ENCODE measurements at regions not wholly inside any gene's neighbourhood (a gene's known extent, or its start where the extent isn't known, plus 50 kb on each side); places are given as distances from the start of the nearest gene placed in this dataset.

DNA sequence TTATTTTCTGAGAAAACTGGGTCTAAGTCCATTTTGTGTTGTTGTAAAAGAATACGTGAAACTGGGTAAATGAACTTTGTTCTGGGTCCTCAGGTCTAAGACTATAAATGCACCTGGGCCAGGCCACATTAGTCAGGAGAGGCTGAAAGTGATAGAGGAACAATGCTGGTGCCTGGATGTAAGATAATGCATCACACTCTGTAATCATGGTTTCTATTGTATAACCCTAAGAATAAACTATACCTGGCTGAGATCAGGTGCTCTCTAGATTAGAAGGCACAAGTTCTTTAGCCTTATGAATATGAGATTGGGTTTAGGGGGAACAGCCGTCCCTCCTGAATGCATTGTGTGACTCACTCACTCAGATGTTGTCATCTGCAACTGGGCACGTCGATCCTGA lies 675.5 kb downstream of the HTR1A start:
- FAIRE-seq (no peak), DNase-seq (ENCODE audit: insufficient read length, low spot score) (no peak)
- no peak for TF ChIP-seq POLR2A (IDR thresholded peaks at IDR 0.05; ENCODE audit: low read depth, low read length)

DNA sequence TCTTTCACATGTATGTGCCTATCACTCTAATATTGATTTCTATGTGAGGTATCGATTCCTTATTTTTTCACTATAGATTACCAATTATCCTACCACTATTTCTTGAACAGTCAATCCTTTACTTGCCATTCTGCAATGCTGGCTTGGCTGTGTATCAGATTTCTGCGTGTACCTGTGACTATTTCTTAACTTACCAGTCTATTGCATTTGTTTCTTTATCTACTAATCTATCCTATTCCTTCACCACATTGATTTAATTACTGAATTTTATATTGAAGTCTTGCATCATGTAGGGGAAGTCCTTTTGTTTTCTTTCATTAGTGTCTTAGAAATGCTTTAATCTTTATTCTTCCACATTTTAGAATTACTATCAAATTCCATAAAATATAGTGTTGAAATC lies 684.8 kb downstream of the LRRC70 start:
- TF ChIP-seq POLR2A (IDR thresholded peaks at IDR 0.05; ENCODE audit: low read depth, low read length): no peak
- DNase-seq (ENCODE audit: insufficient read length, low spot score) (no peak), FAIRE-seq (no peak)

- no peak for TF ChIP-seq POLR2A (IDR thresholded peaks at IDR 0.05; ENCODE audit: low read depth, low read length)
These were observed 683.8 kb downstream of the LRRC70 start for GRCh38 chr5:63262185-63262981.

GRCh38 chr5:63261695-63262094 lies 683.1 kb downstream of the LRRC70 start:
- no peak for TF ChIP-seq POLR2A (IDR thresholded peaks at IDR 0.05; ENCODE audit: low read depth, low read length)
- no peak for DNase-seq (ENCODE audit: insufficient read length, low spot score)
- no peak for FAIRE-seq

More at GRCh38 chr5:63262185-63262981, 683.8 kb downstream of the LRRC70 start:
- DNase-seq (ENCODE audit: insufficient read length, low spot score) (no peak), FAIRE-seq (no peak)

- no peak for DNase-seq (ENCODE audit: insufficient read length, low spot score)
- FAIRE-seq: no peak
- TF ChIP-seq POLR2A (IDR thresholded peaks at IDR 0.05; ENCODE audit: low read depth, low read length): no peak
These were observed 677.0 kb downstream of the LRRC70 start for GRCh38 chr5:63255594-63255993.

- no peak for DNase-seq (ENCODE audit: insufficient read length, low spot score)
- no peak for TF ChIP-seq POLR2A (IDR thresholded peaks at IDR 0.05; ENCODE audit: low read depth, low read length)
- no peak for FAIRE-seq
These were observed 672.3 kb downstream of the LRRC70 start for GRCh38 chr5:63250939-63251338.

DNA sequence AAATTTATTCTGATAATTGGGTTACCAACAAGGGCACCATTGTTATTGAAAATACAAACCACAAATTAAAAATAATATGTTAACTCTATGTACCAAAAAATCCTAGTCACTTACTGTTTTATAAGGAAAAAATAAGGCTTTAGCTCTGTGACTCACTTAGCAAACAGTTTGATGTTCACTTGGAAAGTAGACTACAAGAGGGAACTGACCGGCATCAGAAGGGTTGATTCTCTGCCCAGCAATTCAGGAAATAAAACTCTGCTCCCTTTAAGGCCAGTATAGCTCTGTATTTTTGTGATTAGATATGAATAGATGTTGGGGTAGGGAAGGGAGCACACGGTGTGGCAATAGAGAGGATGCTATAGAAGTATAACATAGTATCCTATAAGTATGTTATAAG lies 671.3 kb downstream of the LRRC70 start:
- FAIRE-seq: no peak
- no peak for DNase-seq (ENCODE audit: insufficient read length, low spot score)
- no peak for TF ChIP-seq POLR2A (IDR thresholded peaks at IDR 0.05; ENCODE audit: low read depth, low read length)

DNA sequence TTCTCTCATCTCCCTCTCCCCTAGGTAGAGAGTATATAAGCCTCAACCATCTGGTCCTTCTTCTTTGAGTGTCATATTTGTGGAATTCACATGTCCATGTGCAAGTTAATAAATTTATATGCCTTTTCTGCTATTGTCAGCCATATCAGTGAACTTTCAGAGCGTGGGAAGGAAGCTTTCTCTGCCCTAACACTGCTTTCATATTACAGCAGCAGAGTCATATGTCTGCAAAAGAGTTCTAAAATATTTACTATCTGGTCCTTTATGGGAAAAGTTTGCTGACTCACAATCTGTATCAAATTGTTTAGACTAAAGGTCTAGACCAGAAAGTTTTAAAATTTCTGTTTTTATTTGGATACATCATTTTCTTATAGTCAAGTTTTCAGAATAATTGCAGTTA lies 669.0 kb downstream of the LRRC70 start:
- no peak for DNase-seq (ENCODE audit: insufficient read length, low spot score)
- no peak for TF ChIP-seq POLR2A (IDR thresholded peaks at IDR 0.05; ENCODE audit: low read depth, low read length)
- no peak for FAIRE-seq

- no peak for TF ChIP-seq POLR2A (IDR thresholded peaks at IDR 0.05; ENCODE audit: low read depth, low read length)
- DNase-seq (ENCODE audit: insufficient read length, low spot score) (no peak), FAIRE-seq (no peak)
These were observed 666.7 kb downstream of the LRRC70 start for GRCh38 chr5:63245271-63245670.

DNA sequence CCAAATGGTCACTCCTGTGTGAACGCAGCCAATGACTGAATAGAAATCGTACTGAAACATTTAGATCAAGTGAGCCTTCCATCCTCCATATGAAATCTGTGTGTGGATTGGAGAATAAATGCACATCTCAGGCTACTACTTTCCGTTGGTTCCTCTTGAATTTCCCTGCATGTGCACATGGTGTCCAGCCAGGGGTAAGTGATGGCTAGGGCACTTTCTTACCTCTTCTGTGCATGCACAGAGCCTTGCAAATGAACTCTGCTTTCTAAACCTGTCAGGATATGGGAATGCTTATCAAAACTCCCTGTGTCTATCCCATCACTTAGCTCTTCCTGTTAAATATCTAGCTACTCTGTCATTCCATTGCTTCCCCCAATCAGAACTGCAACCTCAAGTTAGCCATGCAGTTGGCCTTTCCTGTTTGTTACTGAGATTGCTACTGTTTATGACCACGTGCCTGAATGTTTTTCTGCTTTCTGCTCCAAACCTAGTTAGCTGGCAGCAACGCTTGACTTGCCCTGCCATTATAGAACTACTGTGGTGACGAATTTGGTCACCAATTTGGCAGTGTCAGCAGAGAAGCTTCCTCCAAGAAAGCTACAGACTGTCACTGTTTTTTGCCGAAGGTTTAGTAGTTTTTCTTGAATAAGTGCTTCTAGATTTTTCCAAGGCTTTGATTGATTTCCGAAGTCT lies 661.6 kb downstream of the LRRC70 start:
- DNase-seq (ENCODE audit: insufficient read length, low spot score) (no peak), FAIRE-seq (no peak)

DNA sequence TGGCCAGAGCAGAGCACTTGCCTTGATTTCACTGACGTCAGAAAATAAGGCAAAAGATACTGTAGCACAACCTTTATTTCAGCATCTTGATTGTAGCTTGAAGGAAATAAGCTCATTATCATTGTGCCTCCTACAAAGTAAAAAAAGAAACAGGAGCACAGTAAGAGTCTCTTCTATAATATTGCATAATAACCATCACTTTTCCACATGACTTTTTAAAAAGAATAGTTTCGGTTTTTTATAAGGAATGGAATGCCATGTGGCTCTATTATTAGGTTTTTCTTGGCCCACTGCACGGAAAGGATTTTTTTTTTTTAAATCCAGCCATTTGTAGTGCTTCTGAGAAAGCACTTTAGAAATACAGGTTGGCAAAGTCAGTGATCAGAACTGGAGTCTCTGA lies 655.3 kb downstream of the LRRC70 start:
- no peak for FAIRE-seq

More for the DNA sequence above, 661.6 kb downstream of the LRRC70 start:
- no peak for TF ChIP-seq POLR2A (IDR thresholded peaks at IDR 0.05; ENCODE audit: low read depth, low read length)

GRCh38 chr5:63233361-63233760 lies 654.7 kb downstream of the LRRC70 start:
- FAIRE-seq (no peak), DNase-seq (ENCODE audit: insufficient read length, low spot score) (no peak)
- no peak for TF ChIP-seq POLR2A (IDR thresholded peaks at IDR 0.05; ENCODE audit: low read depth, low read length)

More for the DNA sequence above, 655.3 kb downstream of the LRRC70 start:
- DNase-seq (ENCODE audit: insufficient read length, low spot score): no peak
- TF ChIP-seq POLR2A (IDR thresholded peaks at IDR 0.05; ENCODE audit: low read depth, low read length): no peak

DNA sequence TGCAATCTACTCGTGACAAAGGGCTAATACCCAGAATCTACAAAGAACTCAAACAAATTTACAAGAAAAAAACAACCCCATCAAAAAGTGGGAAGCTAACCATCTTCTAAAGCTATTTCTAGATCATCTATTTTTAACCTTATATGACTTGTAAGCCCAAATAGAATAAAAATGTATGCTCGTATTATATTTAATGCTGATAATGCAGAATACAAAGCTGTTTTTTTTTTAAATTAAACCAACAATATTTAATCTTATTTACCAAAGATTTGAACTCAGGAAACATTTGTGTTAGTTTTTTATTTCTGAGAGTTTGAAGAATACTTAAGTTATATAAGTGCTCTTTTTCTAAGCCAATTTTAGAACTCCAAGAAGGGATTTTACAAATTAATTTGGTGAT lies 652.1 kb downstream of the LRRC70 start:
- DNase-seq (ENCODE audit: insufficient read length, low spot score): no peak
- FAIRE-seq: no peak
- TF ChIP-seq POLR2A (IDR thresholded peaks at IDR 0.05; ENCODE audit: low read depth, low read length): no peak

DNA sequence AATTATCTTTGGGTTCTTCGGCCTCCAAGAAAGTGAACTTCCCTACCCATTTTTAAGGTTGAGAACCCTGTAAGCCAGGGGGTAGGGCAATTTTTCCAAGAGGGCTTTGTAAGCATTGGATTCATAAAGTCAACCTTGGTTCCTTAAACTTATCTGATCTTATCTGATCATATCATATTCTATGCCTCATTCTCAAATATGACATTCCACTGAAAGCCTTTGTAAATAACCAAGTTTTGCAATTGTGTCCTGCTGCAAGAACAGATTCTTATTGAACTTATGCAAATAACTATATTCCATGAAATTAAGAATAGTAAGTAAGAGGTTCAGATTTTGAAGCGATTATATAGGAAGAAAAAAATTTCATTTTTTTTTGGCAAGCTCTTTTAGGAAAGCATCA lies 649.5 kb downstream of the LRRC70 start:
- FAIRE-seq (no peak), DNase-seq (ENCODE audit: insufficient read length, low spot score) (no peak)
- no peak for TF ChIP-seq POLR2A (IDR thresholded peaks at IDR 0.05; ENCODE audit: low read depth, low read length)

GRCh38 chr5:63220244-63220643 lies 641.6 kb downstream of the LRRC70 start:
- no peak for DNase-seq (ENCODE audit: insufficient read length, low spot score)
- TF ChIP-seq POLR2A (IDR thresholded peaks at IDR 0.05; ENCODE audit: low read depth, low read length): no peak
- FAIRE-seq: no peak
